Right lobe of liver (tissue), 4 donors: ENCODE measurements at regions not wholly inside any gene's neighbourhood (a gene's known extent, or its start where the extent isn't known, plus 50 kb on each side); places are given as distances from the start of the nearest gene placed in this dataset.

Experiments
- POLR2A ChIP-seq: fragments of 450-650 bp; IDR thresholded peaks from one replicate; pipeline ENCODE4 v1.6.1; 2017; ENCODE audit warnings: antibody characterized with exemption, mild to moderate bottlenecking
- TF ChIP-seq, protein P1 (sequence below), 4 donors: fragments of 200-600 bp in 3 of 4; fragments of 450-650 bp in 1 of 4; IDR thresholded peaks; one replicate each; pipeline versions ENCODE4 v1.5.1 to v1.8.0; 2016 to 2022; ENCODE audit warnings: antibody characterized with exemption in 4 of 4, mild to moderate bottlenecking in 2 of 4
- donor health status: DM: no; HTN: no; CAD: no.
- donor health status: DM: no; HTN: no; CAD: no.
- donor health status: DM: no; HTN: yes; CAD: no.

DNA sequence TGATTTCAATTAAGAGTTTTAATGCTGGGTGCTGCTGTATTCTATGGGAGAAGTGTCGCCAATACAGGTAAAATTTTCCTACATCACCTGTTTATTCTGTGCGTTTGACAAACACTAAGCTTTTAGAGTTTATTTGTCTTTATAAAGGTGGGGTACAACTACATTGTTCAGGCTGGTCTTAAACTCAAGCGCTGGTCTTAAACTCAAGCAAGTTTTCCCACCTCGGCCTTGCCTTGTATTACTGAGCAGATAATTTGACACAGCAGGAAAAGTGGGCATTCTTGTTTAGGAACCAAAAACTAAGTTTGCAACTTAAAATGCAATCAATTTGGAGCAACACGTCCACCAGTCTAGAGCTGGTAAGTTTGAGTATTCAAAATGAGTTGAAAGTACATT lies 112.9 kb upstream of the BTN3A2 start:
- TF ChIP-seq POLR2A: no peak
- TF ChIP-seq, protein P1, sequence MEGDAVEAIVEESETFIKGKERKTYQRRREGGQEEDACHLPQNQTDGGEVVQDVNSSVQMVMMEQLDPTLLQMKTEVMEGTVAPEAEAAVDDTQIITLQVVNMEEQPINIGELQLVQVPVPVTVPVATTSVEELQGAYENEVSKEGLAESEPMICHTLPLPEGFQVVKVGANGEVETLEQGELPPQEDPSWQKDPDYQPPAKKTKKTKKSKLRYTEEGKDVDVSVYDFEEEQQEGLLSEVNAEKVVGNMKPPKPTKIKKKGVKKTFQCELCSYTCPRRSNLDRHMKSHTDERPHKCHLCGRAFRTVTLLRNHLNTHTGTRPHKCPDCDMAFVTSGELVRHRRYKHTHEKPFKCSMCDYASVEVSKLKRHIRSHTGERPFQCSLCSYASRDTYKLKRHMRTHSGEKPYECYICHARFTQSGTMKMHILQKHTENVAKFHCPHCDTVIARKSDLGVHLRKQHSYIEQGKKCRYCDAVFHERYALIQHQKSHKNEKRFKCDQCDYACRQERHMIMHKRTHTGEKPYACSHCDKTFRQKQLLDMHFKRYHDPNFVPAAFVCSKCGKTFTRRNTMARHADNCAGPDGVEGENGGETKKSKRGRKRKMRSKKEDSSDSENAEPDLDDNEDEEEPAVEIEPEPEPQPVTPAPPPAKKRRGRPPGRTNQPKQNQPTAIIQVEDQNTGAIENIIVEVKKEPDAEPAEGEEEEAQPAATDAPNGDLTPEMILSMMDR (IDR thresholded peaks at IDR 0.05): no peak
